HEK293T (cell line): ENCODE measurements at regions not wholly inside any gene's neighbourhood (a gene's known extent, or its start where the extent isn't known, plus 50 kb on each side); places are given as distances from the start of the nearest gene placed in this dataset.
"Not testable (repeated sequence)": the region's sequence is repeated elsewhere in the genome, so short reads cannot be mapped to it uniquely, and the experiment has no call there.

Experiments
- CTCF ChIA-PET: fragments of 350-600 bp; formaldehyde crosslinking; extraction: SDS; loops from one replicate; lab custom pipeline; 2021; ENCODE audit warnings: antibody characterized with exemption, inconsistent platforms; lab: Yijun Ruan, JAX
- POLR2A ChIA-PET: fragments of 350-600 bp; formaldehyde crosslinking; extraction: SDS; loops from one replicate; lab custom pipeline; 2020; ENCODE audit warnings: antibody characterized with exemption, inconsistent platforms; lab: Yijun Ruan, JAX
- DNase-seq: peaks from one replicate; pipeline ENCODE4 v3.0.0; 2012; ENCODE audit warnings: mixed read lengths; ENCODE audit errors: extremely low spot score
- ARNT ChIP-seq: fragments of 450-650 bp; IDR thresholded peaks from 2 replicates; pipeline ENCODE4 v1.6.1; 2017; ENCODE audit warnings: mild to moderate bottlenecking
- BHLHE40 ChIP-seq: fragments of 450-650 bp; IDR thresholded peaks from 2 replicates; pipeline ENCODE4 v1.6.1; 2016; ENCODE audit warnings: mild to moderate bottlenecking, moderate library complexity, borderline replicate concordance
- CTBP1 ChIP-seq: fragments of 450-650 bp; IDR thresholded peaks from 2 replicates; pipeline ENCODE4 v1.6.1; 2016; ENCODE audit warnings: borderline replicate concordance
- ELF4 ChIP-seq: fragments of 450-650 bp; IDR thresholded peaks from 2 replicates; pipeline ENCODE4 v1.6.1; 2017; ENCODE audit warnings: antibody characterized with exemption
- FOXA1 ChIP-seq: fragments of 450-650 bp; IDR thresholded peaks from 2 replicates; pipeline ENCODE4 v1.6.1; 2016; ENCODE audit warnings: mild to moderate bottlenecking
- FOXK2 ChIP-seq: fragments of 450-650 bp; IDR thresholded peaks from 2 replicates; pipeline ENCODE4 v1.6.1; 2016; ENCODE audit warnings: mild to moderate bottlenecking
- FOXM1 ChIP-seq: fragments of 450-650 bp; IDR thresholded peaks from 2 replicates; pipeline ENCODE4 v1.6.1; 2017; ENCODE audit warnings: mild to moderate bottlenecking, borderline replicate concordance
- HDGF ChIP-seq: fragments of 450-650 bp; IDR thresholded peaks from 2 replicates; pipeline ENCODE4 v1.6.1; 2017; ENCODE audit warnings: antibody characterized with exemption, borderline replicate concordance
- L3MBTL2 ChIP-seq: fragments of 450-650 bp; conservative IDR thresholded peaks from 2 replicates; pipeline ENCODE4 v1.6.1; 2016; ENCODE audit warnings: mild to moderate bottlenecking
- LEF1 ChIP-seq: fragments of 450-650 bp; IDR thresholded peaks from 2 replicates; pipeline ENCODE4 v1.6.1; 2017; ENCODE audit warnings: mild to moderate bottlenecking, borderline replicate concordance
- NFRKB ChIP-seq: fragments of 450-650 bp; IDR thresholded peaks from 2 replicates; pipeline ENCODE4 v1.6.1; 2016; ENCODE audit warnings: mild to moderate bottlenecking, moderate library complexity
- PKNOX1 ChIP-seq: fragments of 450-650 bp; IDR thresholded peaks from 2 replicates; pipeline ENCODE4 v1.6.1; 2016
- SP1 ChIP-seq: fragments of 450-650 bp; IDR thresholded peaks from 2 replicates; pipeline ENCODE4 v1.6.1; 2017
- SUZ12 ChIP-seq: fragments of 450-650 bp; IDR thresholded peaks from 2 replicates; pipeline ENCODE4 v1.6.1; 2016; ENCODE audit warnings: mild to moderate bottlenecking
- TARDBP ChIP-seq: fragments of 450-650 bp; IDR thresholded peaks from 2 replicates; pipeline ENCODE4 v1.6.1; 2016
- ZNF384 ChIP-seq: fragments of 450-650 bp; IDR thresholded peaks from 2 replicates; pipeline ENCODE4 v1.6.1; 2016

- CTCF ChIA-PET = interaction anchor here (0.6 to 0.7 kb wide), 2 partner anchors 53 to 68 kb away, joined by 3 read pairs; no protein-coding TSS in a partner anchor
- POLR2A ChIA-PET = no interaction called here
- no peak for DNase-seq
- TF ChIP-seq FOXK2 (no peak), ELF4 (no peak), HDGF (no peak), TARDBP (no peak)
Observed at GRCh38 chr1:200487650-200488049, 77.8 kb upstream of the ZNF281 start.

- ChIA-PET POLR2A (no interaction called here), CTCF (no interaction called here)
- DNase-seq = no peak
- TF ChIP-seq BHLHE40 = no peak
- no peak for TF ChIP-seq FOXA1
- TF ChIP-seq FOXK2 = no peak
- TF ChIP-seq PKNOX1 = no peak
- TF ChIP-seq FOXM1 = no peak
- no peak for TF ChIP-seq ARNT
- no peak for TF ChIP-seq ZNF384
- TF ChIP-seq CTBP1 = no peak
- TF ChIP-seq ELF4 = no peak
- no peak for TF ChIP-seq LEF1
- TF ChIP-seq L3MBTL2 = no peak
- TF ChIP-seq HDGF = no peak
- no peak for TF ChIP-seq SUZ12
- TF ChIP-seq TARDBP = no peak
Observed at GRCh38 chr1:200486634-200487033, 76.8 kb upstream of the ZNF281 start.

- ChIA-PET CTCF (interaction anchor here (0.5 kb wide), 1 partner anchor 130 kb away, joined by 3 read pairs; no protein-coding TSS in a partner anchor), POLR2A (interaction anchor here (1.2 kb wide), 1 partner anchor 69 kb away, joined by 3 read pairs; no protein-coding TSS in a partner anchor)
- not testable (repeated sequence) for DNase-seq
Observed at GRCh38 chr1:200484438-200484946, 74.7 kb upstream of the ZNF281 start.

- TF ChIP-seq L3MBTL2 = no peak
- no peak for TF ChIP-seq SUZ12
- no peak for TF ChIP-seq FOXK2
- TF ChIP-seq TARDBP = no peak
- TF ChIP-seq ARNT = no peak
- no peak for TF ChIP-seq FOXA1
- no peak for TF ChIP-seq SP1
- no peak for TF ChIP-seq PKNOX1
- no peak for TF ChIP-seq CTBP1
- no peak for TF ChIP-seq NFRKB
- TF ChIP-seq ZNF384 = no peak
- ChIA-PET POLR2A (interaction anchor here (1.2 to 1.3 kb wide), 2 partner anchors 68 to 77 kb away, joined by 3 read pairs; no protein-coding TSS in a partner anchor), CTCF (interaction anchor here (1.0 kb wide), 1 partner anchor 177 kb away, joined by 3 read pairs; no protein-coding TSS in a partner anchor)
- DNase-seq = peak; percentile 53
Observed at GRCh38 chr1:200483491-200484143, 73.8 kb upstream of the ZNF281 start.

GRCh38 chr1:200480964-200481363, 71.1 kb upstream of the ZNF281 start:
- ChIA-PET CTCF (no interaction called here), POLR2A (no interaction called here)
- no peak for DNase-seq
- TF ChIP-seq FOXA1 (no peak), HDGF (no peak), SUZ12 (no peak), SP1 (no peak), PKNOX1 (no peak), TARDBP (no peak), CTBP1 (no peak), BHLHE40 (no peak), ELF4 (no peak), NFRKB (no peak), FOXM1 (no peak), LEF1 (no peak), ZNF384 (no peak), ARNT (no peak), FOXK2 (no peak), L3MBTL2 (no peak)

- CTCF ChIA-PET = no interaction called here
- no peak for TF ChIP-seq FOXA1
- TF ChIP-seq ARNT = no peak
- no peak for TF ChIP-seq HDGF
- TF ChIP-seq ZNF384 = no peak
- no peak for TF ChIP-seq SUZ12
- no peak for TF ChIP-seq PKNOX1
- TF ChIP-seq CTBP1 = no peak
- no peak for TF ChIP-seq FOXM1
- TF ChIP-seq TARDBP = no peak
- TF ChIP-seq FOXK2 = no peak
- no peak for TF ChIP-seq L3MBTL2
- TF ChIP-seq LEF1 = no peak
- no peak for TF ChIP-seq ELF4
- TF ChIP-seq BHLHE40 = no peak
- no peak for TF ChIP-seq SP1
- TF ChIP-seq NFRKB = no peak
- no peak for DNase-seq
- POLR2A ChIA-PET = no interaction called here
Observed at GRCh38 chr1:200479816-200480215, 70.0 kb upstream of the ZNF281 start.
